Activated T-helper 1 cell treated with anti-CD3 and anti-CD28 coated beads, Interleukin-12 subunit alpha, Interleukin-12 subunit beta, Interleukin-2, Interleukin-4 antibody, amounts not matched to agents 30 ng/mL and 10 ng/mL and 1 ng/mL, durations not matched to agents 14 hours and 24 hours and 36 hours (primary cell): ENCODE measurements at regions not wholly inside any gene's neighbourhood (a gene's known extent, or its start where the extent isn't known, plus 50 kb on each side); places are given as distances from the start of the nearest gene placed in this dataset.
"Not testable (repeated sequence)": the region's sequence is repeated elsewhere in the genome, so short reads cannot be mapped to it uniquely, and the experiment has no call there.

Source experiments
- DNase-seq: peaks from one replicate; pipeline ENCODE4 v3.0.0; 2021; ENCODE audit warnings: low spot score
- H3K27ac Mint-ChIP-seq: one replicate; pipeline ENCODE4 v1.8.0; 2021; ENCODE audit warnings: mild to moderate bottlenecking, mixed read lengths
- H3K27me3 Mint-ChIP-seq: one replicate; pipeline ENCODE4 v1.8.0; 2022; ENCODE audit warnings: mild to moderate bottlenecking, moderate library complexity, mixed read lengths; ENCODE audit not compliant: insufficient read depth
- H3K36me3 Mint-ChIP-seq: one replicate; pipeline ENCODE4 v1.8.0; 2021; ENCODE audit warnings: low read depth, mixed read lengths
- H3K4me1 Mint-ChIP-seq: one replicate; pipeline ENCODE4 v1.8.0; 2021; ENCODE audit warnings: low read depth, mixed read lengths
- H3K4me3 Mint-ChIP-seq: one replicate; pipeline ENCODE4 v1.8.0; 2021; ENCODE audit warnings: mild to moderate bottlenecking, moderate library complexity, mixed read lengths
- H3K9me3 Mint-ChIP-seq: one replicate; pipeline ENCODE4 v1.8.0; 2021; ENCODE audit warnings: mixed read lengths
- intact Hi-C: fragments of 100-400 bp; cut with micrococcal nuclease; formaldehyde crosslinking; loops from one replicate; pipeline ENCODE4 v1.15.1; 2024

GRCh38 chr2:116804901-116805300, 1009.6 kb upstream of the DDX18 start:
- Mint-ChIP-seq H3K9me3 (peaks cover 26% of the 10 kb centered on the region), H3K27me3 (no peaks in the 10 kb centered on the region), H3K36me3 (no peaks in the 10 kb centered on the region), H3K27ac (no peak overlapping the region), H3K4me1 (no peaks in the 10 kb centered on the region), H3K4me3 (no peak overlapping the region)
- no peak for DNase-seq
- intact Hi-C loops = no loop called here

GRCh38 chr2:116806505-116806904, 1008.0 kb upstream of the DDX18 start:
- H3K36me3 Mint-ChIP-seq, H3K27me3 Mint-ChIP-seq, DNase-seq, H3K4me3 Mint-ChIP-seq, intact Hi-C loops, H3K4me1 Mint-ChIP-seq, H3K27ac Mint-ChIP-seq: not testable (repeated sequence)
- H3K9me3 Mint-ChIP-seq = peaks cover 25% of the 10 kb centered on the region

GRCh38 chr2:116809109-116809508, 1005.4 kb upstream of the DDX18 start:
- no peak overlapping the region for H3K4me3 Mint-ChIP-seq
- no peaks in the 10 kb centered on the region for H3K4me1 Mint-ChIP-seq
- no peaks in the 10 kb centered on the region for H3K27me3 Mint-ChIP-seq
- peaks cover 30% of the 10 kb centered on the region for H3K9me3 Mint-ChIP-seq
- no peak for DNase-seq
- H3K36me3 Mint-ChIP-seq = no peaks in the 10 kb centered on the region
- no peak overlapping the region for H3K27ac Mint-ChIP-seq
- intact Hi-C loops = no loop called here

GRCh38 chr2:116810071-116810470, 1004.4 kb upstream of the DDX18 start:
- intact Hi-C loops = no loop called here
- Mint-ChIP-seq H3K4me3 (no peak overlapping the region), H3K36me3 (no peaks in the 10 kb centered on the region), H3K9me3 (peaks cover 20% of the 10 kb centered on the region), H3K27ac (no peak overlapping the region), H3K4me1 (no peaks in the 10 kb centered on the region), H3K27me3 (no peaks in the 10 kb centered on the region)
- no peak for DNase-seq

- H3K27ac Mint-ChIP-seq = no peak overlapping the region
- peaks cover 17% of the 10 kb centered on the region for H3K9me3 Mint-ChIP-seq
- DNase-seq = no peak
- intact Hi-C loops = no loop called here
- no peaks in the 10 kb centered on the region for H3K4me1 Mint-ChIP-seq
- H3K4me3 Mint-ChIP-seq = no peak overlapping the region
- no peaks in the 10 kb centered on the region for H3K27me3 Mint-ChIP-seq
- no peaks in the 10 kb centered on the region for H3K36me3 Mint-ChIP-seq
These were observed 1003.8 kb upstream of the DDX18 start for GRCh38 chr2:116810645-116811044.

- intact Hi-C loops = no loop called here
- H3K9me3 Mint-ChIP-seq = peaks cover 13% of the 10 kb centered on the region
- no peaks in the 10 kb centered on the region for H3K4me1 Mint-ChIP-seq
These were observed 995.1 kb upstream of the DDX18 start for GRCh38 chr2:116819355-116819754.

GRCh38 chr2:116820986-116821385, 993.5 kb upstream of the DDX18 start:
- Mint-ChIP-seq H3K4me3 (no peak overlapping the region), H3K4me1 (no peaks in the 10 kb centered on the region), H3K27ac (no peak overlapping the region), H3K9me3 (peaks cover 13% of the 10 kb centered on the region), H3K27me3 (no peaks in the 10 kb centered on the region), H3K36me3 (no peaks in the 10 kb centered on the region)
- intact Hi-C loops = no loop called here
- DNase-seq = no peak

More at GRCh38 chr2:116819355-116819754, 995.1 kb upstream of the DDX18 start:
- no peaks in the 10 kb centered on the region for H3K27me3 Mint-ChIP-seq
- no peak overlapping the region for H3K27ac Mint-ChIP-seq
- H3K36me3 Mint-ChIP-seq = no peaks in the 10 kb centered on the region
- no peak for DNase-seq
- H3K4me3 Mint-ChIP-seq = no peak overlapping the region

- H3K27me3 Mint-ChIP-seq, H3K9me3 Mint-ChIP-seq, H3K4me1 Mint-ChIP-seq, H3K4me3 Mint-ChIP-seq, intact Hi-C loops, H3K27ac Mint-ChIP-seq, DNase-seq, H3K36me3 Mint-ChIP-seq: not testable (repeated sequence)
These were observed 984.9 kb upstream of the DDX18 start for GRCh38 chr2:116829543-116829942.

- intact Hi-C loops = no loop called here
- Mint-ChIP-seq H3K9me3 (no peaks in the 10 kb centered on the region), H3K36me3 (no peaks in the 10 kb centered on the region), H3K27me3 (no peaks in the 10 kb centered on the region), H3K4me3 (no peak overlapping the region), H3K27ac (no peak overlapping the region), H3K4me1 (no peaks in the 10 kb centered on the region)
- DNase-seq = no peak
These were observed 982.3 kb upstream of the DDX18 start for GRCh38 chr2:116832148-116832547.

GRCh38 chr2:116833052-116833451, 981.4 kb upstream of the DDX18 start:
- Mint-ChIP-seq H3K27ac (no peak overlapping the region), H3K9me3 (no peaks in the 10 kb centered on the region), H3K27me3 (no peaks in the 10 kb centered on the region), H3K4me1 (no peaks in the 10 kb centered on the region), H3K4me3 (no peak overlapping the region), H3K36me3 (no peaks in the 10 kb centered on the region)
- intact Hi-C loops = no loop called here
- DNase-seq = no peak

GRCh38 chr2:116842164-116842563, 972.3 kb upstream of the DDX18 start:
- H3K4me3 Mint-ChIP-seq = no peak overlapping the region
- H3K4me1 Mint-ChIP-seq = no peaks in the 10 kb centered on the region
- intact Hi-C loops = no loop called here
- no peaks in the 10 kb centered on the region for H3K27me3 Mint-ChIP-seq
- no peaks in the 10 kb centered on the region for H3K36me3 Mint-ChIP-seq
- H3K9me3 Mint-ChIP-seq = peaks cover 13% of the 10 kb centered on the region
- DNase-seq = no peak
- no peak overlapping the region for H3K27ac Mint-ChIP-seq

- Mint-ChIP-seq H3K4me3 (no peak overlapping the region), H3K9me3 (peaks cover 32% of the 10 kb centered on the region), H3K27me3 (no peaks in the 10 kb centered on the region), H3K4me1 (no peaks in the 10 kb centered on the region), H3K27ac (no peak overlapping the region), H3K36me3 (no peaks in the 10 kb centered on the region)
- no peak for DNase-seq
- intact Hi-C loops = no loop called here
These were observed 954.8 kb upstream of the DDX18 start for GRCh38 chr2:116859708-116860107.

GRCh38 chr2:116874021-116874420, 940.5 kb upstream of the DDX18 start:
- H3K27me3 Mint-ChIP-seq = no peaks in the 10 kb centered on the region
- DNase-seq = no peak
- H3K36me3 Mint-ChIP-seq = no peaks in the 10 kb centered on the region
- H3K9me3 Mint-ChIP-seq = peaks cover 18% of the 10 kb centered on the region
- intact Hi-C loops = no loop called here
- no peak overlapping the region for H3K4me3 Mint-ChIP-seq
- H3K27ac Mint-ChIP-seq = no peak overlapping the region
- no peaks in the 10 kb centered on the region for H3K4me1 Mint-ChIP-seq

- no peaks in the 10 kb centered on the region for H3K36me3 Mint-ChIP-seq
- no peak for DNase-seq
- peaks cover 11% of the 10 kb centered on the region for H3K9me3 Mint-ChIP-seq
- H3K4me3 Mint-ChIP-seq = no peak overlapping the region
- intact Hi-C loops = no loop called here
- H3K27me3 Mint-ChIP-seq = no peaks in the 10 kb centered on the region
- no peaks in the 10 kb centered on the region for H3K4me1 Mint-ChIP-seq
- no peak overlapping the region for H3K27ac Mint-ChIP-seq
These were observed 937.2 kb upstream of the DDX18 start for GRCh38 chr2:116877274-116877673.
